Gastrocnemius medialis (tissue), 4 donors: ENCODE measurements at regions not wholly inside any gene's neighbourhood (a gene's known extent, or its start where the extent isn't known, plus 50 kb on each side); places are given as distances from the start of the nearest gene placed in this dataset.

Experiments
- CTCF ChIP-seq, 5 experiments: fragments of 450-650 bp in 3 of 5; fragments of 200-600 bp in 2 of 5; sonication (generic) in 2 of 5; IDR thresholded peaks in 4 of 5; conservative IDR thresholded peaks in 1 of 5; 1 replicate in 4 of 5; 2 replicates in 1 of 5; pipeline ENCODE4 v1.5.1; 2016 to 2019; ENCODE audit warnings: antibody characterized with exemption in 5 of 5, mild to moderate bottlenecking in 3 of 5, moderate library complexity in 3 of 5
- POLR2A ChIP-seq, 2 donors: fragments of 450-650 bp; IDR thresholded peaks; one replicate each; pipeline ENCODE4 v1.6.1; 2017; ENCODE audit warnings: antibody characterized with exemption in 2 of 2, mild to moderate bottlenecking in 2 of 2, moderate library complexity in 2 of 2

GRCh38 chr16:86727632-86728031 is 149.3 kb downstream of the FOXL1 start:
- no peak for TF ChIP-seq CTCF (IDR thresholded peaks at IDR 0.05 in 4 of 5, conservative IDR thresholded peaks at IDR 0.05 in 1 of 5)
- no peak for TF ChIP-seq POLR2A (IDR thresholded peaks at IDR 0.05)
